ENCODE measurements at regions not wholly inside any gene's neighbourhood (a gene's known extent, or its start where the extent isn't known, plus 50 kb on each side); places are given as distances from the start of the nearest gene placed in this dataset.

- TF ChIP-seq GATA2 (IDR thresholded peaks at IDR 0.05; ENCODE audit: low read depth, low read length) (no peak), GATA3 (IDR thresholded peaks at IDR 0.05; ENCODE audit: low read depth, low read length) (no peak)
Measured at GRCh38 chr9:78620764-78621163, 323.8 kb downstream of the PSAT1 start.

All from SH-SY5Y (cell line).